GM19328 (cell line): ENCODE measurements at regions not wholly inside any gene's neighbourhood (a gene's known extent, or its start where the extent isn't known, plus 50 kb on each side); places are given as distances from the start of the nearest gene placed in this dataset.
"Not testable (repeated sequence)": the region's sequence is repeated elsewhere in the genome, so short reads cannot be mapped to it uniquely, and the experiment has no call there.

ENCODE experiments used
- ATAC-seq: cut with Tn5 transposase; IDR thresholded peaks from one replicate; pipeline ENCODE4 v1.9.1; 2021; ENCODE audit warnings: mild to moderate bottlenecking, moderate library complexity; ENCODE audit not compliant: unreplicated experiment

GRCh38 chr5:15106530-15107283 is 235.1 kb upstream of the ANKH start:
- no peak for ATAC-seq

DNA sequence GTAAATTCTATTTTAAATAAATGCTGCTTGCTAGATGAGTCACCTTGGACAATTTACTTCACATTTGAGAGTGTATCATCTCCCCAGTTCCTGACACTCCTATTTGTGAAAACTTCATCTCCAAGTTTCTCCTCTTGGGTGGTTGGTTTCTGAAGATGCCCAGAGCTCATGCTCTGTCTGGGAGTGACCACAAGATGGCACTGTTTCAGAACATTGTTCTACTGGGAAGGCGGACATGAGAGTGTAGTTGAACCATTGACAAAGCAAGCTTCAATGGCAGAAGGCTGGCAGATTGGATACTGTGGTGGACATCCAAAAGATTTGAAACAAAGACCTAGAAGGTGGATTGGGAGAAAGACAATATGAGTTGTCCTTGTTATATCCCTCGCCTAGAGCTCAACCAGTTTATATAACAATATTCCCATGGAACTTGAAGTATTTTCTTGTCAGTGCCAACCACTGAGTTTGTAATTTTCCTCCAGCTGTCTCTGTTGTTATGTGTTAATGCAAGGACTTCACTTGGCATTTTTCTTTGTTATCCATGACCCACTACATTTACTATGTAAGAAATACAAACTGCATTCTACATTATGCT is 234.3 kb upstream of the ANKH start:
- peak; percentile 75 for ATAC-seq

DNA sequence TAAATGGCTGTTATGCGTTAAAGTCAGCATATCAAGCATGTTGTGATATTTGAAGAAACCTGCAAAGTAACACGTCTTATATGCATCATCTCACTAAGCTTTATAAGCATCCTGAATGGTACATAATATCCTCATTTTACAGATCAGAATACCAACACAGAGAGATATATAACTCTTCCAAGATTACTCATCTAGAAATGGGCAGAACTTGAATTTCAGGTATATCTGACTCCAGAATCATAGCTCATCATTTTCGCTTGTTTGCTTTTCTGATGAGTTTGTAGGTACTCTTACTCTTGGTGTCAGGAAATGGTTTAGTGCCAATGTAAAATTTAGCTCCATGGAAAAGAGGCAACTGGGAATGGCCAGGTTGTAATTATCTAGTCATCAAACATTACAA is 232.3 kb upstream of the ANKH start:
- ATAC-seq = no peak

GRCh38 chr5:15103130-15103529 is 231.6 kb upstream of the ANKH start:
- ATAC-seq = no peak

GRCh38 chr5:15097552-15097951 is 226.0 kb upstream of the ANKH start:
- ATAC-seq = no peak

- not testable (repeated sequence) for ATAC-seq
Observed at GRCh38 chr5:15096686-15097085, 225.1 kb upstream of the ANKH start.

GRCh38 chr5:15092801-15093200 is 221.2 kb upstream of the ANKH start:
- ATAC-seq = no peak

- no peak for ATAC-seq
Observed at GRCh38 chr5:15085671-15086070, 214.1 kb upstream of the ANKH start.

GRCh38 chr5:15082096-15082495 is 210.5 kb upstream of the ANKH start:
- ATAC-seq = no peak

DNA sequence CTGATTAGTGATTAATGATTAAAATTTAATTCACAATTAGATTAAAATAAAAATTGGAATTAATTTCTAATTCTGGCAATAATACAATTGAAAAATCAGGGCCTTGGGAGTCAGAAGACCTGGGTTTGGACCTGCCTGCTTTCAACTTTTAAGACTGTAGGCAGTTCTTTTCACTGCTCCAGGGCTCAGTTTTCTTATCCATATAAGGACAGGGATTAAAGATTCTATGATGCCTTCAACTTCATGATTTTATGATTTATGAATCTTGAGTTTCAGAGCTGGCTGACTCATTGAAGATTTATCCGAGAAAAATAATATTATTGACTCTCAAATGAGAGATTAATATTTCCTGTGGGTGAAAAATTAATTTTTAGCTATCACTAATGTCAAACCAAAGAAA is 208.6 kb upstream of the ANKH start:
- no peak for ATAC-seq

GRCh38 chr5:15079566-15079965 is 208.0 kb upstream of the ANKH start:
- no peak for ATAC-seq

DNA sequence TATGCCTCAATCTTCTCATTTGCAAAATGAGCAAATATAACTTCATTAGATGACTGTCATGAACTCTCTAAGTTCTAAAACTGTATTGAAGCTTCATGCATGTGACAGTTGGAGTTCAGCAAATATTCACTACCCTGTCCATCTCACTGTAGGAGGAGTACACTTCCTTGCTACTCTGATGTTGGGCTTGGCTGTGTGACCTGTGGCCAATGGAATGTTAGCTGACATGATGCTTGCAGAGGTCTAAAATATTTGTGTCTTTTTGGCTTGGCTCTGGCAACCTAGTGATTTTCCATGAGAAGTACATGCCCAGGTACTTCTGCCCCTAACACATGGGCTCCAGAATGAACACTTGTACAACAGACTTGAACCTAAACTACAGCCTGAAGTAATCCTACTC is 203.1 kb upstream of the ANKH start:
- no peak for ATAC-seq

DNA sequence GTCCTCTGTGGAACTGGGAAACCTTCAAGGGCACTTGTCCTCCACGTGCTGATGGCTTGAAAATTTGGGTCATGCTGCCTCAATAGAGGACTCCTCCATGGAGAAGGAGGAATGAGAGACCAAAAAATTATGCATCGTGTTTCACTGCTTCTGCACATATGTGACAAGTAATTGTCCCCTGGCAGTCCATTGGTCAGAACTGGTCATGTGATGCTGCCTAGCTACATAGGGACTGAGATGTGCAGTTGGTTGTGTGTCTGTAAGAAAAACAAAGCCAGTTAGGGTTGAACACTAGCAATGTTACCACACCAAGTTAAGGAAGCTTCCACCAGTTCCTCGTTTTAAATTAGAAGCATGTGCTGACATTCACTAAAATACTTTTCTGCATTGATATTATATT is 201.9 kb upstream of the ANKH start:
- no peak for ATAC-seq

DNA sequence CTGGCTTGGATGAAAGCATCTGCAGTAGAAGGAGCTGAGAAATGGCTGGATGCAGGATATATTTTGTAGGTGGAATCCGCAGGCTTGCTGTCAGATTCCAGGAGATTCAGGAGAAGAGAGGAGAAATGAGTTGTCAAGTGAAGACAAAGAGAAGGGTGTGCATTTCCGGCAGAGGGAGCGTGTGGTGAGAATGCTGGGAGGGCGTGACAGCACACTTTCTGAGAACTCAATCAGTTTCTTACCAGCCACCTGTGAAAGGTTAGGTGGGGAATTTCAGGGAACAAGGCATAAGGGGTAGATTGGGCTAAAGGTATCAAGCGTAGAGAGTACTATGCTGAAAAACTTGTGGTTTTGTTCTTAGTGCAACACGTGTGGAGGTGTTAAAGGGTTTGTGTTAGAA is 199.3 kb upstream of the ANKH start:
- ATAC-seq = no peak

DNA sequence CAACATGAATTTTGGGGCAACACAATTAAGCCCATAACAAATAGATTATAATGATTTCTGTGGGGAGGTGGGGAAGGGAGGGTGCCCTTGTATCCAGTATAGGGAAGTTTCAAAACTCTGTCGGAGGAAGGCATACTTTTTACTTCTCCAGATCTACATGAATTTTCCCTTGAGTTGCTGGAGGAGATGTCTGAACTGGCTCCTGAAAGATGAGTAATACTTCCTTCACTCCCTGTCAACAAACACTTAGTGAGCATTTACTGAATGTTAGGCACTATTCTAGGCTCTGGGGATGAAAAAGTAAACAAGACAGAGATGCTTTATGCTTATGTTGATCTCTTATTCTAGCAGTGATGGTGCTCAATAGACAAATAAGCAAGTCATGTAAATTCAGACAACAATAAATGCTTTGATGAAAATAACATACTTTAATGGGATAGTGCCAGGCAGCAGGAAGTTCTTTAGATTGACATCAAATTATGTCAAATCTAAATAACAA is 197.9 kb upstream of the ANKH start:
- ATAC-seq = no peak

GRCh38 chr5:15065091-15065490 is 193.5 kb upstream of the ANKH start:
- no peak for ATAC-seq

GRCh38 chr5:15064396-15064795 is 192.8 kb upstream of the ANKH start:
- no peak for ATAC-seq

DNA sequence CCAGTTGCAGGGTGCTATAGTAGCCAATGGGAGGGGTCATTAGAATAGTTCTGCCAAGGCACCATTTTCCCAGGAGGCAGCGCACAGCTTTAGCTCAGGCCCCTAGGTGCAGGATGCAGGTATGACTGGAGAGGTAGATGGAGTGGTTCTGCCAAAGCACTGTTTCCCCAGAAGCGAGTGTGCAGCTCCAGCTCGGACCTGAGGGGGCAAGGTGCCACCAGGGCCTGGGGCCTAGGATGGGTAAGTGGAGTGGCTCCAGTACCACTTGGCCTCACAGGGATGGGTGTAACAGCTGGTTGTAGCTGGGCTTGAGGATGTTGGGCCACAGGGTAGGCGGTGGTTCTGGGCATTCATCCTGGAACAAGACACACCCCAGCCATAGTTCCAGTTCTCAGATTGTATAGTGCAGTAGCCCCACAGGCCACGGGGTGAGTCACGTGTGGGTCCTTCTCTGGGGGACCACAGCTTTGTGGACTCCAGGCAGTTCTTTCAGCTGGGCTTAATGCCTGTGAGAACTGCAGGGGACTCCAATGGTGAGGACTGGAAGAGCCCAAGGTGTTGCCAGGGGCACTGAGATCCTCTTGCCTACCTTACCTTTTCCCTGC is 185.5 kb upstream of the ANKH start:
- no peak for ATAC-seq

DNA sequence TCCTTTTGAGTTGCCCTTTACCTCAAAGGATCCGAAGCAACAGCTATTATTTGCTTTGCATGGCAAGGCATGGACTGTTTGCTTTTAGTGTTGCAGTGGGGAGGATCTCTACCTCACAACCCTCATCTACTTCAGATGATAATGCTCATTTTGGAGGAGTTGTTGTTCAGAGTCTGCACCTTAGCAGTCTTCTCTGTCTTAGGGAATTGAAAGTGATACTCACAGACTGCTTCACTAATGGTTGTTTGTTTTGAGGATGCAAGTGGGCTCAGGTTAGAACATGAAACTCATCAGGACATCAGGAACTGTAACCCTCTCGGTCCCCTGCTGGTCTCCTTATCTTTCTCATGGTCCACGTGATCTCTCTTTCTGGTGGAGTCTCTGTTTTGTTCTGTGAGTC is 172.9 kb upstream of the ANKH start:
- no peak for ATAC-seq

DNA sequence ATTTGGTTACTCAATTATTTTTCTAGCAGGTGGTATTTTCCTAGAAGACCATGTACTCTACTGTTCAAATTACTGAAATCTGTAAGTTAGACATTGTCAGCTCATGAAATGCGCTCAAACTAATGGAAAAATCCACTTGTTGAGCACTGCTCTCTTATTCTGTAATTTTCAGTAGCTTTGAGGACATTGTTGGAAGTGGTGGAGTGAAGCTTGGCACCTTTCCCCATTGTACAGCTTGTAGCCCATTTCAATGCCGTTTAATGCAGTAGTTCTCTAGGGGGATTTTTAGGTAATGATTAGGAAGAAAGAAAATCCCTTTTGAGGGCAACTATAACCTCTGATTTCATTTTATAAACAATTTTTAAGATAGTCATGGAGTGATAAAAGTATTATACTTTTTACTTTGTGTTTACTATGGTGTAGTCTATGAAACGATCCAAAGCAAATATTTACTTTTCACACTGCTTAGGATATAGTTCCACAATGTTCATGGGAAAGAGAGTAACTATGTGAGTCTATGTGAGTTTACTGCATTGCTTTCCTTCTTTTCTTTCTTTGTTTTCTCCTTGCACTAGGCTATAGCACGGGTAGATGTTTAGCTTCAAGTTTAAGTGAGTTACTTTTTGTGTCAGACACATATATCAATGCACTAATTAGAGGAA is 165.8 kb upstream of the ANKH start:
- no peak for ATAC-seq

- ATAC-seq = no peak
Observed at GRCh38 chr5:15034379-15034778, 162.8 kb upstream of the ANKH start.

DNA sequence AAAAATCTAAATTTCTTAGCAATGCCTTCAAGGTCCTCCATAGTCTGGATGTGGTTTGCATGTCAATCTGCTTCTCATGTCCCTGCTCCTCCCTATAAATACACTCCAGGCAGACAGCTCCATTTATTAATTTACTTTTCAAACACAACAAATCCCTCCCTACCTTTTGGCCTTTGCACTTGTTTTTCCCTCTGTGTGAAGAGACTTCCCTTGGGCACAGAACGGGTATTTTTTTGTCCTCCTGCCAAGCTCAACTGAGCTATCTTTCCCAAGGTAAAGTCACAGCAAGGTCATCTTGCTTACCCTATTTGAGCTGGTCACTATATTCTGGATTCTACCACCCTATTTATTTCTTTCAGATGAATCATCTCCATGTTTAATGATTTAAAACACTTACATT is 159.6 kb upstream of the ANKH start:
- no peak for ATAC-seq
